ENCODE measurements at regions not wholly inside any gene's neighbourhood (a gene's known extent, or its start where the extent isn't known, plus 50 kb on each side); places are given as distances from the start of the nearest gene placed in this dataset.

GRCh38 chr3:124577494-124578167 is 152.6 kb upstream of the UMPS start:
- ChIA-PET POLR2A (ENCODE audit: partially characterized antibody) (interaction anchor here (1.5 kb wide), 1 partner anchor 109 kb away, joined by 3 read pairs; no protein-coding TSS in a partner anchor), CTCF (ENCODE audit: partially characterized antibody) (interaction anchor here (1.1 to 2.5 kb wide), 7 partner anchors 12 to 323 kb away, joined by 3 to 11 read pairs (median 5); no protein-coding TSS in a partner anchor)
- Histone ChIP-seq H3K9me3 (ENCODE audit: insufficient read depth in 2 of 2, low read depth in 1 of 2, low read length in 1 of 2) (no peaks in the 10 kb centered on the region), H2AK5ac (ENCODE audit: low read depth, low read length) (no peak overlapping the region), H3K23me2 (ENCODE audit: low read depth, low read length) (no peaks in the 10 kb centered on the region), H3K14ac (ENCODE audit: insufficient read length) (no peak overlapping the region), H3K27ac (ENCODE audit: low read depth, low read length) (no peak overlapping the region), H3K36me3 (ENCODE audit: control insufficient read depth in 2 of 4, insufficient read depth in 4 of 4, low read length in 3 of 4) (no peaks in the 10 kb centered on the region), H3K56ac (replicated peaks; ENCODE audit: insufficient read length, low read depth, low read length) (no peak overlapping the region), H4K8ac (ENCODE audit: extremely low read depth, insufficient read depth, low read length) (no peak overlapping the region), H3K4ac (replicated peaks; ENCODE audit: insufficient read length, low read depth, low read length) (no peak overlapping the region), H4K91ac (replicated peaks; ENCODE audit: insufficient read length, low read length) (no peak overlapping the region), H3K27me3 (replicated peaks in 1 of 4; ENCODE audit: control insufficient read depth in 3 of 4, extremely low read depth in 1 of 4, insufficient read depth in 3 of 4, low read length in 3 of 4) (peaks cover 0 to 2% (median 0%) of the 10 kb centered on the region in 4 experiments; a peak in 1 of 7 replicates), H3K79me1 (ENCODE audit: low read depth, low read length) (no peaks in the 10 kb centered on the region), H3K9ac (replicated peaks in 1 of 4; ENCODE audit: extremely low read depth in 1 of 4, low read depth in 3 of 4, low read length in 3 of 4) (no peak overlapping the region), H2BK15ac (ENCODE audit: low read length) (no peak overlapping the region), H3K18ac (ENCODE audit: extremely low read depth, low read length) (no peak overlapping the region), H3K4me2 (ENCODE audit: insufficient read depth in 1 of 2, low read depth in 2 of 2, low read length in 2 of 2) (no peak overlapping the region), H3K4me3 (ENCODE audit: extremely low read depth in 1 of 4, insufficient read depth in 2 of 4, low read depth in 3 of 4, low read length in 4 of 4) (no peak overlapping the region), H4K20me1 (replicated peaks in 1 of 2; ENCODE audit: control insufficient read depth in 1 of 2, insufficient read depth in 2 of 2, low read length in 2 of 2) (no peaks in the 10 kb centered on the region), H2BK12ac (ENCODE audit: low read depth, low read length) (no peak overlapping the region), H3K79me2 (ENCODE audit: control insufficient read depth in 1 of 2, insufficient read depth in 2 of 2, low read length in 2 of 2) (no peaks in the 10 kb centered on the region), H2BK120ac (replicated peaks; ENCODE audit: low read depth, low read length) (no peak overlapping the region), H4K5ac (ENCODE audit: insufficient read length, low read depth, low read length) (no peak overlapping the region), H3K23ac (ENCODE audit: insufficient read length) (no peak overlapping the region), H2AFZ (ENCODE audit: low read length) (no peak overlapping the region), H2BK5ac (ENCODE audit: low read depth, low read length) (no peak overlapping the region), H3K4me1 (replicated peaks in 1 of 4; ENCODE audit: control insufficient read depth in 3 of 4, insufficient read depth in 4 of 4, low read length in 3 of 4) (no peaks in the 10 kb centered on the region), H2BK20ac (ENCODE audit: low read length) (no peak overlapping the region)
- FAIRE-seq (no peak), DNase-seq (ENCODE audit: low read depth in 1 of 2, low spot score in 2 of 2) (no peak)
- 90% methylated on average over 1 of the region's 1 CpG; no CpG with 5 or more reads in 1 of the 2 experiments for WGBS, 2 experiments (ENCODE audit: extremely low coverage in 1 of 2, insufficient coverage in 1 of 2, insufficient read length in 1 of 2, insufficient replicate concordance in 2 of 2, low coverage in 1 of 2, low lambda C conversion rate in 2 of 2, missing lambda C conversion rate in 1 of 2)
- TF ChIP-seq EGR1 (IDR thresholded peaks at IDR 0.05; ENCODE audit: borderline replicate concordance, low read depth, low read length) = no peak
- TF ChIP-seq POU5F1 (IDR thresholded peaks at IDR 0.05; ENCODE audit: low read depth, low read length) = no peak
- TF ChIP-seq TAF7 (optimal IDR thresholded peaks at IDR 0.05; ENCODE audit: borderline replicate concordance, low read depth, low read length) = no peak
- TF ChIP-seq ZNF274 (IDR thresholded peaks at IDR 0.05; ENCODE audit: borderline replicate concordance, extremely low read depth, low read length) = no peak
- no peak for TF ChIP-seq BRCA1 (IDR thresholded peaks at IDR 0.05; ENCODE audit: low read depth, low read length)
- TF ChIP-seq ATF2 (IDR thresholded peaks at IDR 0.05; ENCODE audit: low read length) = no peak
- no peak for TF ChIP-seq HDAC2 (IDR thresholded peaks at IDR 0.05; ENCODE audit: borderline replicate concordance in 1 of 2, low read depth in 2 of 2, low read length in 2 of 2)
- no peak for TF ChIP-seq NANOG (IDR thresholded peaks at IDR 0.05; ENCODE audit: insufficient read depth, low read depth, low read length, poor library complexity, severe bottlenecking)
- no peak for TF ChIP-seq EZH2 (IDR thresholded peaks at IDR 0.05; ENCODE audit: low read depth, low read length, severe bottlenecking)
- no peak for TF ChIP-seq SP2 (IDR thresholded peaks at IDR 0.05; ENCODE audit: low read length)
- no peak for TF ChIP-seq MAFK (IDR thresholded peaks at IDR 0.05; ENCODE audit: low read depth, low read length)
